ENCODE measurements at regions not wholly inside any gene's neighbourhood (a gene's known extent, or its start where the extent isn't known, plus 50 kb on each side); places are given as distances from the start of the nearest gene placed in this dataset.

DNA sequence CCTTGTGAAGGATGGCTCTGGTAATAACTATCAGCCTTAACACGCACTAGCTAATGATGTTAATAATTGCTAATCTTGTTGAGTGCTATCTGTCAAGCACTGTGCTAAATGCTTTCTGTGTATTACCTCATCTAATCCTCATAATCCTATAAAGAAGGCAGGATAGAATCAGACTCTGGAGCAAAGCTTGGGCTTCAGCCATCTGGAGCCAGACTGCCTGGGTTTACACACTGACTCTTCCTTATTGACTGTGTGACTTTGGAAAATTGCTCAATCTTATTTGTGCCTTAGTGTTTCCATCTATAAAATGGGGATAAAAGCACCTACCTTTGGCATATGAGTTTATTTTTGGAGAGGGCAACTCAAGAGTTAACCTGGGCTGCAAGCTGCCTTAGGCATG is 216.1 kb downstream of the NUF2 start:
- DNase-seq (ENCODE audit: low read depth): no peak
- TF ChIP-seq CTCF (conservative IDR thresholded peaks at IDR 0.05; ENCODE audit: control insufficient read depth, insufficient read depth, low read depth, low read length): no peak

GRCh38 chr1:163538667-163539066 is 216.9 kb downstream of the NUF2 start:
- H3K4me3 ChIP-seq (ENCODE audit: control insufficient read depth, low read depth, low read length): no peak overlapping the region
- DNase-seq (ENCODE audit: low read depth): no peak
- no peak for TF ChIP-seq CTCF (conservative IDR thresholded peaks at IDR 0.05; ENCODE audit: control insufficient read depth, insufficient read depth, low read depth, low read length)

More for the DNA sequence above, 216.1 kb downstream of the NUF2 start:
- no peak overlapping the region for H3K4me3 ChIP-seq (ENCODE audit: control insufficient read depth, low read depth, low read length)

DNA sequence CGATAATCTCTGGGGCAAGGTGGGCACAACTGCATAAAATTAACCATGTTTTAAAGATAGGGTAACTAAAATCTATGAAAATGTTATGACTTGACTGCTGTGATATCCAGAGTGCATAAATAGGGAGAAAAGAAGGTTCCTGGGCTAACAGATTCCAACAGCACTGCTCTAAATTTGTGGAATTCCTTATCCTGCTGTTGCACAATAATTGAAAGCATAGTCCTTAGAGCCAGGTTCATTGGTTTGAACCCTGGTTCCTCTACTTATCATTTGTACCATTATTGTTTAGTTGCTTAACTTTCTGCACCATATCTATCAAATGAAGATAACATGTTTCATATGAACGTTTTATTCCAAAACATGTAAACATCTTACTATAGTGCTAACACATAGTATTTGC is 219.0 kb downstream of the NUF2 start:
- no peak for DNase-seq (ENCODE audit: low read depth)
- no peak overlapping the region for H3K4me3 ChIP-seq (ENCODE audit: control insufficient read depth, low read depth, low read length)
- TF ChIP-seq CTCF (conservative IDR thresholded peaks at IDR 0.05; ENCODE audit: control insufficient read depth, insufficient read depth, low read depth, low read length): no peak

DNA sequence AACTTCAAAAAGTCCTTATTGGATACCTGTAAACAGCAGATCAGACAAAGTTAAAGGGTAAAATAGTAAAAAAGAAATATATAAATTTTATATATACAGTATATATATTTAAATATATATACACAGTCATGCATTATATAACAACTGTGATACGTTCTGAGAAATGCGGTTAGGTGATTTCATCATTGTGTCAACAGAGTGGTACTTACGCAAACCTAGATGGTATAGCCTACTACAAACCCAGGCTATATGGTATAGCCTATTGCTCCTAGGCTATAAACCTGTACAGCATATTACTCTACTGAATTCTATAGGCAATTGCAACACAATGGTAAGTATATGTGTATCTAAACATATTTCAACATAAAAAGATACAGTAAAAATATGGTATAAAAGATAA is 222.7 kb downstream of the NUF2 start:
- no peak for TF ChIP-seq CTCF (conservative IDR thresholded peaks at IDR 0.05; ENCODE audit: control insufficient read depth, insufficient read depth, low read depth, low read length)
- no peak overlapping the region for H3K4me3 ChIP-seq (ENCODE audit: control insufficient read depth, low read depth, low read length)
- no peak for DNase-seq (ENCODE audit: low read depth)

GRCh38 chr1:163558162-163558561 is 236.4 kb downstream of the NUF2 start:
- DNase-seq (ENCODE audit: low read depth): no peak
- TF ChIP-seq CTCF (conservative IDR thresholded peaks at IDR 0.05; ENCODE audit: control insufficient read depth, insufficient read depth, low read depth, low read length): no peak
- no peak overlapping the region for H3K4me3 ChIP-seq (ENCODE audit: control insufficient read depth, low read depth, low read length)

DNA sequence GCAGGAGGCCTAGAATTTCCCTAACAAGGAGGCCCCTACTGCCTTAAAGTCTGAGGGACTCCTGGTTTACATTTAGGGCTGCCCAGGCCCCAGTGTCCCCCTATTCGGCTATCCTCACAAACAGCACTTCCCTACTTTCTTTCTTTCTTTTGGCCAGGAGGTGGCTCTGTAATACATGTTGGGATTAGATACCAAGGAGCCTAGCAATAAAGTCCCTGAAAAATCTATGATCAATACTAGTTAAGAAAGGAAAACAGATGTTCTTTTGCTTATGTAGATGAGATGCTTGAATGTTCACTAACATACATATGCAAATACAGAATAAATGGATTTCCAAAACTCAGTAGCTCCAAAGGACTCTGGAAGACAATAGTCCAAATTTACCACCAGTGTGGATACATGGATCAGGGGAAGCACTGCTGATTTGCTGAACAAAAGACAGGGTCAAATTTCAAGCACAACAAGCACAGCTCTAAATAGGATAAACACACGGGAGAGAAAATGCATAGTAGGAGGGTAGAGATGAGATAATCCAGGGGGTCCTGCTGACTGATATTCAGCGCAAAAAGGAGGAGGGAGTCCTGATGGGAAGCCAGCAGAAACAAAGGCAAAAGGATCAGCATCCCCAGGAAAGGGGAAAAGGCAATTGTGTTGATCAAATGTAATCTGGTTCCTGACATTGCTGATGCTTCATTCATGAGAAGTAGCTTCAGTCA is 240.0 kb downstream of the NUF2 start:
- H3K4me3 ChIP-seq (ENCODE audit: control insufficient read depth, low read depth, low read length): no peak overlapping the region
- peak; percentile 40 for DNase-seq (ENCODE audit: low read depth)
- peak; percentile 57 for TF ChIP-seq CTCF (conservative IDR thresholded peaks at IDR 0.05; ENCODE audit: control insufficient read depth, insufficient read depth, low read depth, low read length)

GRCh38 chr1:163562355-163562754 is 240.6 kb downstream of the NUF2 start:
- TF ChIP-seq CTCF (conservative IDR thresholded peaks at IDR 0.05; ENCODE audit: control insufficient read depth, insufficient read depth, low read depth, low read length): no peak

More at GRCh38 chr1:163562355-163562754, 240.6 kb downstream of the NUF2 start:
- no peak for DNase-seq (ENCODE audit: low read depth)
- H3K4me3 ChIP-seq (ENCODE audit: control insufficient read depth, low read depth, low read length): no peak overlapping the region

All from fibroblast of mammary gland (primary cell).